ENCODE measurements at regions not wholly inside any gene's neighbourhood (a gene's known extent, or its start where the extent isn't known, plus 50 kb on each side); places are given as distances from the start of the nearest gene placed in this dataset.

- TF ChIP-seq CTCF (IDR thresholded peaks at IDR 0.05 in 8 of 11, conservative IDR thresholded peaks at IDR 0.05 in 3 of 11) (no peak), POLR2AphosphoS5 (IDR thresholded peaks at IDR 0.05) (no peak)
Observed at GRCh38 chr9:20078246-20078645, 289.4 kb upstream of the SLC24A2 start.

Data from spleen (tissue), 7 donors.